ENCODE measurements at regions not wholly inside any gene's neighbourhood (a gene's known extent, or its start where the extent isn't known, plus 50 kb on each side); places are given as distances from the start of the nearest gene placed in this dataset.

GRCh38 chr18:71209944-71210343 is 921.1 kb downstream of the SOCS6 start:
- TF ChIP-seq REST (IDR thresholded peaks at IDR 0.05; ENCODE audit: low read depth) (no peak), MAX (IDR thresholded peaks at IDR 0.05) (no peak), TAF1 (IDR thresholded peaks at IDR 0.05; ENCODE audit: low read depth) (no peak), CREB1 (IDR thresholded peaks at IDR 0.05; ENCODE audit: low read depth) (no peak), TCF12 (IDR thresholded peaks at IDR 0.05; ENCODE audit: low read depth) (no peak), RAD21 (IDR thresholded peaks at IDR 0.05; ENCODE audit: low read depth) (no peak)

Measured in Ishikawa (cell line).